Non-pigmented ciliary epithelial cell (primary cell): ENCODE measurements at regions not wholly inside any gene's neighbourhood (a gene's known extent, or its start where the extent isn't known, plus 50 kb on each side); places are given as distances from the start of the nearest gene placed in this dataset.
"Not testable (repeated sequence)": the region's sequence is repeated elsewhere in the genome, so short reads cannot be mapped to it uniquely, and the experiment has no call there.

ENCODE experiments used
- DNase-seq: peaks from one replicate; pipeline ENCODE4 v3.0.0-alpha.2; 2010; ENCODE audit warnings: low read depth

GRCh38 chr2:164024396-164024795, 288.6 kb upstream of the FIGN start:
- no peak for DNase-seq

GRCh38 chr2:164023896-164024295, 288.1 kb upstream of the FIGN start:
- DNase-seq = no peak

- DNase-seq = peak; percentile 82
Measured at GRCh38 chr2:164015328-164016123, 279.7 kb upstream of the FIGN start.

- DNase-seq = no peak
Measured at GRCh38 chr2:164014791-164015190, 279.0 kb upstream of the FIGN start.

- no peak for DNase-seq
Measured at GRCh38 chr2:164014068-164014731, 278.4 kb upstream of the FIGN start.

- DNase-seq = no peak
Measured at GRCh38 chr2:164012581-164012980, 276.8 kb upstream of the FIGN start.

- no peak for DNase-seq
Measured at GRCh38 chr2:164009756-164010337, 274.0 kb upstream of the FIGN start.

GRCh38 chr2:164008752-164009151, 272.9 kb upstream of the FIGN start:
- no peak for DNase-seq

- DNase-seq = no peak
Measured at GRCh38 chr2:164006704-164007103, 270.9 kb upstream of the FIGN start.

- DNase-seq = peak; percentile 38
Measured at GRCh38 chr2:164000176-164000575, 264.4 kb upstream of the FIGN start.

GRCh38 chr2:163997466-163997865, 261.7 kb upstream of the FIGN start:
- DNase-seq = no peak

- no peak for DNase-seq
Measured at GRCh38 chr2:163990541-163990940, 254.7 kb upstream of the FIGN start.

GRCh38 chr2:163990101-163990500, 254.3 kb upstream of the FIGN start:
- DNase-seq = no peak

- DNase-seq = no peak
Measured at GRCh38 chr2:163987175-163987940, 251.6 kb upstream of the FIGN start.

- DNase-seq = no peak
Measured at GRCh38 chr2:163984986-163985385, 249.2 kb upstream of the FIGN start.

- DNase-seq = no peak
Measured at GRCh38 chr2:163983911-163984310, 248.1 kb upstream of the FIGN start.

GRCh38 chr2:163982938-163983337, 247.1 kb upstream of the FIGN start:
- DNase-seq = no peak

- no peak for DNase-seq
Measured at GRCh38 chr2:163974766-163975165, 239.0 kb upstream of the FIGN start.

GRCh38 chr2:163970058-163970813, 234.4 kb upstream of the FIGN start:
- DNase-seq = no peak

- DNase-seq = not testable (repeated sequence)
Measured at GRCh38 chr2:163964278-163964677, 228.5 kb upstream of the FIGN start.

- DNase-seq = no peak
Measured at GRCh38 chr2:163953390-163953907, 217.6 kb upstream of the FIGN start.

GRCh38 chr2:163951312-163951711, 215.5 kb upstream of the FIGN start:
- no peak for DNase-seq
